ENCODE measurements at regions not wholly inside any gene's neighbourhood (a gene's known extent, or its start where the extent isn't known, plus 50 kb on each side); places are given as distances from the start of the nearest gene placed in this dataset.

GRCh38 chr20:61119273-61119672 lies 132.8 kb upstream of the CDH4 start:
- Histone ChIP-seq H3K4me3 (ENCODE audit: low read length in 2 of 2) (no peak overlapping the region), H4K8ac (ENCODE audit: low read depth, low read length) (no peak overlapping the region), H3K4me1 (ENCODE audit: control insufficient read depth in 2 of 2, insufficient read depth in 1 of 2, low read depth in 1 of 2, low read length in 2 of 2) (peaks cover 0 to 3% of the 10 kb centered on the region in 2 donors), H3K18ac (ENCODE audit: low read length) (no peak overlapping the region), H2AFZ (ENCODE audit: low read length) (no peak overlapping the region), H2BK15ac (ENCODE audit: low read length) (no peak overlapping the region), H3K36me3 (replicated peaks in 1 of 2; ENCODE audit: control insufficient read depth in 2 of 2, insufficient read depth in 2 of 2, low read length in 2 of 2) (no peaks in the 10 kb centered on the region), H3K23ac (ENCODE audit: low read depth, low read length, poor library complexity) (no peak overlapping the region), H3K4ac (ENCODE audit: low read length) (no peak overlapping the region), H2BK120ac (ENCODE audit: low read depth, low read length) (no peak overlapping the region), H3K27me3 (ENCODE audit: control insufficient read depth in 3 of 3, insufficient read depth in 3 of 3, low read depth in 1 of 3, low read length in 3 of 3) (peaks cover 0 to 3% (median 2%) of the 10 kb centered on the region in 3 experiments), H3K9ac (ENCODE audit: low read depth, low read length, poor library complexity) (no peak overlapping the region), H3K4me2 (ENCODE audit: insufficient read depth, low read length, poor library complexity, severe bottlenecking) (no peak overlapping the region), H4K91ac (ENCODE audit: low read depth, low read length, poor library complexity) (no peak overlapping the region), H2BK5ac (ENCODE audit: low read length) (no peak overlapping the region), H3K27ac (replicated peaks; ENCODE audit: low read length) (no peak overlapping the region), H2BK12ac (ENCODE audit: low read length) (no peak overlapping the region), H3K79me1 (ENCODE audit: low read depth, low read length) (no peaks in the 10 kb centered on the region), H3K14ac (ENCODE audit: low read length) (no peak overlapping the region), H2AK5ac (ENCODE audit: low read depth, low read length) (no peak overlapping the region), H3K9me3 (replicated peaks in 1 of 2; ENCODE audit: control insufficient read depth in 2 of 2, insufficient read depth in 1 of 2, low read depth in 1 of 2, low read length in 2 of 2) (no peaks in the 10 kb centered on the region)
- no CpG with 5 or more reads among the region's 10 CpGs for WGBS, 2 donors (ENCODE audit: extremely low coverage in 2 of 2, insufficient read length in 2 of 2, insufficient replicate concordance in 1 of 2)
- no peak for DNase-seq (ENCODE audit: low spot score)

- DNase-seq (ENCODE audit: low spot score): no peak
- H3K36me3 ChIP-seq (replicated peaks in 1 of 2; ENCODE audit: control insufficient read depth in 2 of 2, insufficient read depth in 2 of 2, low read length in 2 of 2): no peaks in the 10 kb centered on the region
These were observed 132.2 kb upstream of the CDH4 start for GRCh38 chr20:61119794-61120410.

GRCh38 chr20:61120595-61121515 lies 131.2 kb upstream of the CDH4 start:
- no CpG with 5 or more reads among the region's 17 CpGs for WGBS, 2 donors (ENCODE audit: extremely low coverage in 2 of 2, insufficient read length in 2 of 2, insufficient replicate concordance in 1 of 2)
- H2AK5ac ChIP-seq (ENCODE audit: low read depth, low read length): no peak overlapping the region
- no peak overlapping the region for H3K4ac ChIP-seq (ENCODE audit: low read length)
- H3K27ac ChIP-seq (replicated peaks; ENCODE audit: low read length): no peak overlapping the region
- H3K23ac ChIP-seq (ENCODE audit: low read depth, low read length, poor library complexity): peak overlapping the region; percentile 26
- DNase-seq (ENCODE audit: low spot score): peak; percentile 55
- H2BK5ac ChIP-seq (ENCODE audit: low read length): peak overlapping the region; percentile 25
- peaks cover 0 to 10% (median 2%) of the 10 kb centered on the region in 3 experiments for H3K27me3 ChIP-seq (ENCODE audit: control insufficient read depth in 3 of 3, insufficient read depth in 3 of 3, low read depth in 1 of 3, low read length in 3 of 3)
- no peak overlapping the region for H4K91ac ChIP-seq (ENCODE audit: low read depth, low read length, poor library complexity)
- no peak overlapping the region for H2AFZ ChIP-seq (ENCODE audit: low read length)
- H3K4me3 ChIP-seq (ENCODE audit: low read length in 2 of 2): no peak overlapping the region
- no peak overlapping the region for H2BK15ac ChIP-seq (ENCODE audit: low read length)
- H3K36me3 ChIP-seq (replicated peaks in 1 of 2; ENCODE audit: control insufficient read depth in 2 of 2, insufficient read depth in 2 of 2, low read length in 2 of 2): no peaks in the 10 kb centered on the region
- H3K9me3 ChIP-seq (replicated peaks in 1 of 2; ENCODE audit: control insufficient read depth in 2 of 2, insufficient read depth in 1 of 2, low read depth in 1 of 2, low read length in 2 of 2): no peaks in the 10 kb centered on the region
- H4K8ac ChIP-seq (ENCODE audit: low read depth, low read length): no peak overlapping the region
- no peak overlapping the region for H2BK120ac ChIP-seq (ENCODE audit: low read depth, low read length)
- H3K18ac ChIP-seq (ENCODE audit: low read length): peak overlapping the region; percentile 30
- H3K79me1 ChIP-seq (ENCODE audit: low read depth, low read length): no peaks in the 10 kb centered on the region
- H2BK12ac ChIP-seq (ENCODE audit: low read length): no peak overlapping the region
- H3K14ac ChIP-seq (ENCODE audit: low read length): no peak overlapping the region
- H3K9ac ChIP-seq (ENCODE audit: low read depth, low read length, poor library complexity): no peak overlapping the region
- H3K4me1 ChIP-seq (ENCODE audit: control insufficient read depth in 2 of 2, insufficient read depth in 1 of 2, low read depth in 1 of 2, low read length in 2 of 2): peaks cover 0 to 4% of the 10 kb centered on the region in 2 donors
- no peak overlapping the region for H3K4me2 ChIP-seq (ENCODE audit: insufficient read depth, low read length, poor library complexity, severe bottlenecking)

More at GRCh38 chr20:61119794-61120410, 132.2 kb upstream of the CDH4 start:
- H3K79me1 ChIP-seq (ENCODE audit: low read depth, low read length): no peaks in the 10 kb centered on the region
- no peak overlapping the region for H3K9ac ChIP-seq (ENCODE audit: low read depth, low read length, poor library complexity)
- no peak overlapping the region for H2BK15ac ChIP-seq (ENCODE audit: low read length)
- H3K4me2 ChIP-seq (ENCODE audit: insufficient read depth, low read length, poor library complexity, severe bottlenecking): no peak overlapping the region
- H3K4me1 ChIP-seq (ENCODE audit: control insufficient read depth in 2 of 2, insufficient read depth in 1 of 2, low read depth in 1 of 2, low read length in 2 of 2): peaks cover 0 to 3% of the 10 kb centered on the region in 2 donors
- H3K23ac ChIP-seq (ENCODE audit: low read depth, low read length, poor library complexity): no peak overlapping the region
- no peak overlapping the region for H2AK5ac ChIP-seq (ENCODE audit: low read depth, low read length)
- H3K4me3 ChIP-seq (ENCODE audit: low read length in 2 of 2): no peak overlapping the region
- no peak overlapping the region for H3K18ac ChIP-seq (ENCODE audit: low read length)
- H3K9me3 ChIP-seq (replicated peaks in 1 of 2; ENCODE audit: control insufficient read depth in 2 of 2, insufficient read depth in 1 of 2, low read depth in 1 of 2, low read length in 2 of 2): no peaks in the 10 kb centered on the region
- H2BK120ac ChIP-seq (ENCODE audit: low read depth, low read length): no peak overlapping the region
- peaks cover 0 to 3% (median 2%) of the 10 kb centered on the region in 3 experiments for H3K27me3 ChIP-seq (ENCODE audit: control insufficient read depth in 3 of 3, insufficient read depth in 3 of 3, low read depth in 1 of 3, low read length in 3 of 3)
- H2AFZ ChIP-seq (ENCODE audit: low read length): no peak overlapping the region
- no peak overlapping the region for H4K91ac ChIP-seq (ENCODE audit: low read depth, low read length, poor library complexity)
- no peak overlapping the region for H2BK12ac ChIP-seq (ENCODE audit: low read length)
- no peak overlapping the region for H2BK5ac ChIP-seq (ENCODE audit: low read length)
- no peak overlapping the region for H3K14ac ChIP-seq (ENCODE audit: low read length)
- no peak overlapping the region for H3K27ac ChIP-seq (replicated peaks; ENCODE audit: low read length)
- no peak overlapping the region for H3K4ac ChIP-seq (ENCODE audit: low read length)
- no CpG with 5 or more reads among the region's 12 CpGs for WGBS, 2 donors (ENCODE audit: extremely low coverage in 2 of 2, insufficient read length in 2 of 2, insufficient replicate concordance in 1 of 2)
- no peak overlapping the region for H4K8ac ChIP-seq (ENCODE audit: low read depth, low read length)

- Histone ChIP-seq H3K4me2 (ENCODE audit: insufficient read depth, low read length, poor library complexity, severe bottlenecking) (no peak overlapping the region), H3K27me3 (ENCODE audit: control insufficient read depth in 3 of 3, insufficient read depth in 3 of 3, low read depth in 1 of 3, low read length in 3 of 3) (peaks cover 0 to 11% (median 2%) of the 10 kb centered on the region in 3 experiments), H3K4me3 (ENCODE audit: low read length in 2 of 2) (no peak overlapping the region), H3K9me3 (replicated peaks in 1 of 2; ENCODE audit: control insufficient read depth in 2 of 2, insufficient read depth in 1 of 2, low read depth in 1 of 2, low read length in 2 of 2) (no peaks in the 10 kb centered on the region), H3K9ac (ENCODE audit: low read depth, low read length, poor library complexity) (no peak overlapping the region), H3K14ac (ENCODE audit: low read length) (no peak overlapping the region), H3K79me1 (ENCODE audit: low read depth, low read length) (no peaks in the 10 kb centered on the region), H3K36me3 (replicated peaks in 1 of 2; ENCODE audit: control insufficient read depth in 2 of 2, insufficient read depth in 2 of 2, low read length in 2 of 2) (no peaks in the 10 kb centered on the region), H2AFZ (ENCODE audit: low read length) (no peak overlapping the region), H3K23ac (ENCODE audit: low read depth, low read length, poor library complexity) (no peak overlapping the region), H2BK120ac (ENCODE audit: low read depth, low read length) (no peak overlapping the region), H3K4me1 (ENCODE audit: control insufficient read depth in 2 of 2, insufficient read depth in 1 of 2, low read depth in 1 of 2, low read length in 2 of 2) (peaks cover 0 to 4% of the 10 kb centered on the region in 2 donors), H2BK15ac (ENCODE audit: low read length) (no peak overlapping the region), H3K27ac (replicated peaks; ENCODE audit: low read length) (no peak overlapping the region), H2BK12ac (ENCODE audit: low read length) (no peak overlapping the region), H4K91ac (ENCODE audit: low read depth, low read length, poor library complexity) (no peak overlapping the region), H3K18ac (ENCODE audit: low read length) (no peak overlapping the region), H2AK5ac (ENCODE audit: low read depth, low read length) (no peak overlapping the region), H3K4ac (ENCODE audit: low read length) (no peak overlapping the region), H2BK5ac (ENCODE audit: low read length) (no peak overlapping the region), H4K8ac (ENCODE audit: low read depth, low read length) (no peak overlapping the region)
- no CpG with 5 or more reads among the region's 8 CpGs for WGBS, 2 donors (ENCODE audit: extremely low coverage in 2 of 2, insufficient read length in 2 of 2, insufficient replicate concordance in 1 of 2)
- DNase-seq (ENCODE audit: low spot score): no peak
These were observed 130.4 kb upstream of the CDH4 start for GRCh38 chr20:61121661-61122060.

Data from neuronal stem cell (in vitro differentiated cells).